HUES6 (cell line): ENCODE measurements at regions not wholly inside any gene's neighbourhood (a gene's known extent, or its start where the extent isn't known, plus 50 kb on each side); places are given as distances from the start of the nearest gene placed in this dataset.
"Not testable (repeated sequence)": the region's sequence is repeated elsewhere in the genome, so short reads cannot be mapped to it uniquely, and the experiment has no call there.

Experiments
- H3K27ac ChIP-seq: 2 replicates; pipeline ENCODE4 v1.7.0; 2013; ENCODE audit warnings: low read depth, mild to moderate bottlenecking, low read length, inconsistent platforms
- H3K27me3 ChIP-seq: 2 replicates; pipeline ENCODE4 v1.6.1; 2013; ENCODE audit warnings: low read length; ENCODE audit not compliant: control insufficient read depth, insufficient read depth
- H3K36me3 ChIP-seq: 2 replicates; pipeline ENCODE4 v1.6.1; 2013; ENCODE audit warnings: low read length; ENCODE audit not compliant: control insufficient read depth, insufficient read depth
- H3K4me1 ChIP-seq: 2 replicates; pipeline ENCODE4 v1.6.1; 2013; ENCODE audit warnings: low read length; ENCODE audit not compliant: control insufficient read depth, insufficient read depth
- H3K4me3 ChIP-seq: 2 replicates; pipeline ENCODE4 v1.5.1; 2013; ENCODE audit warnings: low read depth, low read length
- H3K9ac ChIP-seq: one replicate; pipeline ENCODE4 v1.6.1; 2013; ENCODE audit warnings: mild to moderate bottlenecking, low read length
- H3K9me3 ChIP-seq: 2 replicates; pipeline ENCODE4 v1.6.1; 2013; ENCODE audit warnings: low read depth, low read length; ENCODE audit not compliant: control insufficient read depth, insufficient read depth

DNA sequence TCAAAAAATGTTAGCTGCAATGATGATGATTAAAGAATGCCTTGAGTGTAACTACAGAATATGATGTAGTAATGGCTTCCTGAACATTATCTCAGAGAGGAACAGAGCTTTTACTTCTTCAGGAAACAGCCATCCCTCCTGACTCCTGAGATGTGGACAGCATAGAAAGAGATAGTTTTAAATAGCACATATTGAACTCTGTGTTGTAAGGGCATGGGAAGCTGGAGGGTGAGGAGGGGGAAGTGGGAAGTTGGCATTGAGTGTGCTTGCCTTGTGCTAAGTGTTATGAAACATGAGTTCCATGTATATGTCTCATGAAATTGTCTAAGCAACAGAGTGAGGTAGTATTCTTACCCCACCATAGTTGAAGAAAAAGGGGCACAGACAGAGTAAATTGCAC lies 161.5 kb upstream of the SLC28A3 start:
- no peaks in the 10 kb centered on the region for H3K36me3 ChIP-seq
- H3K27me3 ChIP-seq = no peaks in the 10 kb centered on the region
- no peak overlapping the region for H3K4me3 ChIP-seq
- H3K4me1 ChIP-seq = no peaks in the 10 kb centered on the region
- H3K27ac ChIP-seq = no peak overlapping the region
- peaks cover 12% of the 10 kb centered on the region for H3K9me3 ChIP-seq
- no peak overlapping the region for H3K9ac ChIP-seq

DNA sequence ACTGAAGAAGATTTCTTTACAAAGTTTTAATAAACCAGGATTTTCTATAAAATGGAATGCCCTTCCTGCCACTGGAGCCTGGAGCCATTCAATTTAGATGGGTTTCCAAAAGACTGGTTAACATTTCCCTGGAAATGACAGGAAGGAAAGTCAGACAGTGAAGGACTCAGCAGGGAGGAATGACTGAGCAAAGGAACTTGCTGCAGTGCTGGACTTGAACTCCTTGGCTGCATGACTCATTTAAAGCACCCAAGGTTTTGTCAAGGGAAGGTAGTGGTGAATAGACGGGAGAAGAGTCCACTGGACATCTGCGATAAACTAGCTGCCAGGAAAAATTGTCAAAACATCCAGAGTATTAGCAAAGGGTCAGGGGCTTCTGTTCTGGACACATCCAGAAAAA lies 163.8 kb upstream of the SLC28A3 start:
- H3K9me3 ChIP-seq = peaks cover 16% of the 10 kb centered on the region
- H3K36me3 ChIP-seq = no peaks in the 10 kb centered on the region
- no peaks in the 10 kb centered on the region for H3K4me1 ChIP-seq
- H3K27ac ChIP-seq = no peak overlapping the region
- H3K4me3 ChIP-seq = no peak overlapping the region
- no peak overlapping the region for H3K9ac ChIP-seq
- H3K27me3 ChIP-seq = no peaks in the 10 kb centered on the region

DNA sequence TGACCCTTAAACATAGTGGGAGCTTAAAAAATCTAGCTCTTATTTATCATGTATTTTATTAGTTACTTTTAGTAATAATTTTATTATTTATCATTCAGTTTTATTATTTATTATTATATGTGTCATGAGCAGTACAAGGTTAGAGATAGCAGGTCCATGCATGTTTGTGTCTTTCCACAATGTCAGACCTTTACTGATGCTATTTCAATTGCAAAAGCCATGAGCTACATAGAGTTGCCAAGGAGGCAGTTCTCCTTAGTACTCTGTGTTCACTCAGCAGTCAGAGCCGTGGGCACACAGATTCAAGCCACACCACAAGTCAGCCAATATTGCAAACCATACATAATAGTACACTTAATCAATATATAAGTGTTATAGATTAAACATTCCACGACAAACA lies 157.9 kb upstream of the NTRK2 start:
- Histone ChIP-seq H3K9me3 (peaks cover 7% of the 10 kb centered on the region; the same call in 1 of the 2 replicates), H3K27ac (no peak overlapping the region), H3K9ac (no peak overlapping the region), H3K27me3 (no peaks in the 10 kb centered on the region), H3K4me3 (no peak overlapping the region), H3K4me1 (no peaks in the 10 kb centered on the region), H3K36me3 (no peaks in the 10 kb centered on the region)

DNA sequence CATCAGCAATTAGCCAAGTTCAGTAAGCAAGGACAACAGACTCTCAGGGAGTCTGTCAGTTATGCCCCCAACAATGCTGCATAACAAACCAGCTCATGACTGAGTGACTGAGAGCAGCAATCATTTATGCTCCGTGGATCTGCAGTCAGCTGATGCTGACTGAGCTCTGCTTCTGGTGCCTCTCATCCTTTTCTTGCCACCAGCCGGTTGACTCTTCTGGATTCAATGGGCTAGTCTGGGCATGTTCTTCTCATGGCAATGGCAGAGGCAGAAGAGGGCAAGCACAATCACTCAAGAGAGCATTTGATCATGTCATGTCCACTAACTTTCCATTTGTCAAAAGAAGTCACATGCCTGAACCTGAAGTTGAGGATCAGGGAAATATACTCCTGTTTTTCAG lies 157.0 kb upstream of the NTRK2 start:
- Histone ChIP-seq H3K4me3 (no peak overlapping the region), H3K9me3 (0 out of 2 replicates have a peak, but pooled peaks cover under 1% of the 10 kb centered on the region), H3K36me3 (no peaks in the 10 kb centered on the region), H3K9ac (no peak overlapping the region), H3K27ac (no peak overlapping the region), H3K27me3 (no peaks in the 10 kb centered on the region), H3K4me1 (no peaks in the 10 kb centered on the region)

DNA sequence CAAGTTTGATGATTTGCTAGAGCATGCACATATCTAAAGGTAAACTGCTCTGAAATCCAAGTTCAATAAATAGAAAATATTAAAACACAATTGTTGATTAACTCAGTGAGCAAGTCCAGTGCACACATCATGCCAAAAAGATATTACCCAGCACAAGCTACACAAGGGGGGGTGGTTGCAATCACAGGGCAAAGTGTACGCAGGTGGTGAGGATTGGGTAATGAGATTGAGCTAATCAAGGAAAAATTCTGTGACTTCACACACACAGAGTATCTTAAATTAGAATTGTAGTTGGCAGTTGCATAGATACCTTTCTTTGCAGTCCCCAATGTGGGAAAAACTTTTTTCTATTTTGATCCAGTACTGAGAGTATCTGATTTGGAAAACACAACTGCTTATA lies 156.1 kb upstream of the NTRK2 start:
- H3K9me3 ChIP-seq = peaks cover 5% of the 10 kb centered on the region; the same call in 1 of the 2 replicates
- H3K27me3 ChIP-seq = no peaks in the 10 kb centered on the region
- H3K9ac ChIP-seq = no peak overlapping the region
- no peak overlapping the region for H3K4me3 ChIP-seq
- no peak overlapping the region for H3K27ac ChIP-seq
- no peaks in the 10 kb centered on the region for H3K36me3 ChIP-seq
- no peaks in the 10 kb centered on the region for H3K4me1 ChIP-seq

DNA sequence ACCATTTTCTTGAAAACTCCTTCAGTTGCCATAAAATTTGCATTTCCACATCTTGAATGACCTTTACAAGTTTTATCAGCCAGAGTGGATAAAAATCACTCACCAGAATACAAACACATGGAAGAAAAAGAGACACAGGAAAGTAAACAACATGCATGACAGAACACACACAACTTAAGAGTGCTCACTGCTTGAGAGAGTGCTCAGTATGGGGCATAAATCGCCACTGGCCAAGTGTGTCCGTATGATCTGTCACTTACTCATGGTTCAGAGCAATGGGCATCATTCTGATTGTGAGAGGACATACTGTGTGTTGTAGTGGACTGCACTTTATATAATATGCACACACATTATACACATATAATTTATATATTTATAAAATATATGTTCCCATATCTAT lies 155.6 kb upstream of the NTRK2 start:
- Histone ChIP-seq H3K4me3 (no peak overlapping the region), H3K27ac (no peak overlapping the region), H3K27me3 (no peaks in the 10 kb centered on the region), H3K36me3 (no peaks in the 10 kb centered on the region), H3K9me3 (peaks cover 9% of the 10 kb centered on the region; the same call in 1 of the 2 replicates), H3K9ac (no peak overlapping the region), H3K4me1 (no peaks in the 10 kb centered on the region)

DNA sequence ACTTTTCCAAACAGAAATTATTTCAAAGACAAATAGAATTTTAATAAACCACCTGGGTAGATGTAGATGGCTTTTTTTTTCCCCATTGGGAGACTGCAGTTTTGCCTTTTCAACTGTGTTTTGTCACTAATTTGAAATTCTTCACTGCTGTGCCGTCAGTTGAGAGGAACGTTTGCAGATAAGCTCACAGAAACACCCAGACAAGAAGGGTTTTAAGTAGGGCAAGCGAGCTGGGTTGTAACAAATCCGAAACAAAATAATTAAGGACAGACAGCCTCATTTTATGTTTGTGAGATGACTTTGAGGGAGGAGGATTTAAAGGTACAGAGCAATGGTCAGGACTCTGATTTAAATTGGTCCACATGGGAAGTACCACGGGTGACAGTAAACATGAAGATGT lies 155.1 kb upstream of the NTRK2 start:
- peaks cover 9% of the 10 kb centered on the region; the same call in 1 of the 2 replicates for H3K9me3 ChIP-seq
- no peak overlapping the region for H3K4me3 ChIP-seq
- no peak overlapping the region for H3K27ac ChIP-seq
- H3K4me1 ChIP-seq = no peaks in the 10 kb centered on the region
- no peaks in the 10 kb centered on the region for H3K27me3 ChIP-seq
- H3K9ac ChIP-seq = no peak overlapping the region
- H3K36me3 ChIP-seq = no peaks in the 10 kb centered on the region

DNA sequence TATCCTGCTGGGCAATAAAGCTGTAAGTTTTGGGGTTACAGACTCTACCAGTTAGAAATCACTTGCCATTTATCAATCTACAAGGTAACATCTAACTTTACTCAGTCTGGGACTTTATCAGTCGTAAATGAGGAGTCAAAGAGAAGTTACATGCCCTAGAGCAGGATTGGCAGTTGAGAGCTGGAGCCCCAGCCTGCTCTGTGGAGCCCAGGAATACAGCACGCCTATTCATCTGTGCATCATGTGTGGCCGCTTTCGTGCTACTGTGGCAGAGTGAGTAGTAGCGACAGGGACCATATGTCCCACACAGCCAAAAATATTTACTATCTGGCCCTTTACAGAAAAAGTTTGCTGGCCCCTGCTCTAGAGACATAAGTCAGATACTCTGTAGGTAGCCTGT lies 152.5 kb upstream of the NTRK2 start:
- H3K9ac ChIP-seq = no peak overlapping the region
- H3K4me3 ChIP-seq = no peak overlapping the region
- H3K27ac ChIP-seq = no peak overlapping the region
- H3K4me1 ChIP-seq = no peaks in the 10 kb centered on the region
- no peaks in the 10 kb centered on the region for H3K36me3 ChIP-seq
- peaks cover 9% of the 10 kb centered on the region; the same call in 1 of the 2 replicates for H3K9me3 ChIP-seq
- no peaks in the 10 kb centered on the region for H3K27me3 ChIP-seq

DNA sequence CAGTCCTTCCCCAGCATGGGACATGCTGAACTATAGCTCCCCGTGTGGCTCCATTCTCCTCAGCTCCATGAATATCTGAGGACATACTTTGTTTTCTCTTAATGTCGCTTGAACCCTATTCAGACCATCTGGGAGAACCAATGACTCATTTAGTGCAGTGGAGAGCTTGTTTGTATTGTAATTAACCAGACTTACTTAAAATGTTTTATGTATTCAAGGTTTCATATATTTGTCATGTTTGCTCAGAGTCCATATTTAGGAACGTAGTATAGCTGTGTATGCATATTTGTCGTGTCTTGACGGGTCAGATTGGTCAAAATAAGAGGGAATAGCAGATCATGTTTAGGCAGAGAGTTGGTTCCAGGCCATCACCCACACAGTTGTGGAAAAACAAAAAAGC lies 150.1 kb upstream of the NTRK2 start:
- Histone ChIP-seq H3K9me3 (peaks cover 11% of the 10 kb centered on the region), H3K4me3 (no peak overlapping the region), H3K27ac (no peak overlapping the region), H3K9ac (no peak overlapping the region), H3K4me1 (no peaks in the 10 kb centered on the region), H3K27me3 (no peaks in the 10 kb centered on the region), H3K36me3 (no peaks in the 10 kb centered on the region)

DNA sequence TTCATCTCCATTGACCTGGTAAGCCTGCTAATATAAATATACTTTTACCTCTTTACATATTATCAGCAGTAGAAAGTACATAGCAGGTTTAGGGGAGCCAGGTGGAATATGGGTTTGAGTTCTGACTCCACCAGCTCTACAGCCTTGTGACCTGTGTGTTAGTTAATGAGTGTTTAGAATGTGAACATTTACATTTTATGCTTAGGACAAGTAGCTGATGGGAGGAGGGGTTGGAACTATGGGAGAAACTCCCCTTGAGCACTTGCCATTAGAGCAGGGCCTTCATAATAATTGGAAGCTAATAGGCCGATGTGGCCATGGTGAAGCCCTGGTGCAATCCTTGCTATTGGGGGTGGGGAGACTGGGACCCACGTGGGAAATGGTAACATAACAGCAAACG lies 148.3 kb upstream of the NTRK2 start:
- H3K4me3 ChIP-seq = no peak overlapping the region

DNA sequence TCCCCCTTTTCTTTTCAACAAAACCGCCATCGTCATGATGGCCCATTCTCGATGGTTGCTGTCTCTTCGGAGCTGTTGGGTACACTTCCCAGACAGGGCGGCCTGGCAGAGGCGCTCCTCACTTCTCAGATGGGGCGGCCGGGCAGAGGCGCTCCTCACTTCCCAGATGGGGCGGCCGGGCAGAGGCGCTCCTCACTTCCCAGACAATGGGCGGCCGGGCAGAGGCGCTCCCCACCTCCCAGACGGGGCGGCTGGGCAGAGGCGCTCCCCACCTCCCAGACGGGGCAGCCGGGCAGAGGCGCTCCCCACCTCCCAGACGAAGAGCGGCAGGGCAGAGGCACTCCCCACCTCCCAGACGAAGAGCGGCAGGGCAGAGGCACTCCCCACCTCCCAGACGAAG lies 143.3 kb upstream of the NTRK2 start:
- not testable (repeated sequence) for H3K27me3 ChIP-seq, H3K4me3 ChIP-seq

More for the DNA sequence above, 148.3 kb upstream of the NTRK2 start:
- Histone ChIP-seq H3K36me3 (no peaks in the 10 kb centered on the region), H3K9me3 (peaks cover 18% of the 10 kb centered on the region), H3K27me3 (no peaks in the 10 kb centered on the region), H3K27ac (no peak overlapping the region), H3K4me1 (no peaks in the 10 kb centered on the region), H3K9ac (no peak overlapping the region)

More for the DNA sequence above, 143.3 kb upstream of the NTRK2 start:
- H3K9ac ChIP-seq, H3K27ac ChIP-seq, H3K4me1 ChIP-seq, H3K36me3 ChIP-seq: not testable (repeated sequence)
- H3K9me3 ChIP-seq = peaks cover 22% of the 10 kb centered on the region
